GM19395 (cell line): ENCODE measurements at regions not wholly inside any gene's neighbourhood (a gene's known extent, or its start where the extent isn't known, plus 50 kb on each side); places are given as distances from the start of the nearest gene placed in this dataset.
"Not testable (repeated sequence)": the region's sequence is repeated elsewhere in the genome, so short reads cannot be mapped to it uniquely, and the experiment has no call there.

Source experiments
- ATAC-seq: cut with Tn5 transposase; IDR thresholded peaks from one replicate; pipeline ENCODE4 v1.9.1; 2021; ENCODE audit warnings: mild to moderate bottlenecking, moderate library complexity; ENCODE audit not compliant: unreplicated experiment

DNA sequence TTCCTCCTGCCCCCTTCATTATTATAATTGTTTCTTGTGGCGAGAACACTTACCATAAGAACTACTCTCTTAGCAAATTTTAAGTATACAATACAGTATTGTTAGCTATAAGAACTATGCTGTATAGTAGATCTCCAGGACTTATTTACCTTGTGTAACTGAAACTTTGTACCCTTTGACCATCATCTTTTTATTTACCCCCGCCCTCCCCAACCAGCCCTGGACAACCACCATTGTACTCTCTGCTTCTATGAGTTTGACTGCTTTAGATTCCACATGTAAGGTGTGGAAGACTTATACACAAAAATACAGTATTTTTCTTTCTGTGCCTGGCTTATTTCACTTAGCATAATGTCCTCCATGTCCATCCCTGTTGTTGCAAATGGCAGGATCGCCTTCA, 161.1 kb downstream of the PHF8 start:
- no peak for ATAC-seq

DNA sequence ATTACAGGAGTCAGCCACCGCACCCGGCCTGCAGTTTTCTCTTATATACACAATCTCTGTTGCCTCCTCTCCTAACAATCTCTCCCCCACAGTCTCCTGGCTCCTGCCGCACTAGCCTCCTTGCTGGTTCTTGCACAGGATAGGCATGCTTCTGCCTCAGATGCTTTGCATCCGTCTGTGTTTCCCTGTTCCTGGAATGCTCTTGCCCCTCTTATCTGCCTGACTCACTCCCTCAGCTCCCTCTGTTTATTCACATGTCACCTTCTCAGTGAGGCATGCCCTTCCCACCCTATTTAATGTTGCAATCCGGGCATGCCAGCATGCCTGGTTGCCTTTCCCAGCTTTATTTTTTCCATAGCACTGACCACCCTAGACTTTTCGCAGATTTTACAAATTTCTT, 161.9 kb downstream of the PHF8 start:
- no peak for ATAC-seq

DNA sequence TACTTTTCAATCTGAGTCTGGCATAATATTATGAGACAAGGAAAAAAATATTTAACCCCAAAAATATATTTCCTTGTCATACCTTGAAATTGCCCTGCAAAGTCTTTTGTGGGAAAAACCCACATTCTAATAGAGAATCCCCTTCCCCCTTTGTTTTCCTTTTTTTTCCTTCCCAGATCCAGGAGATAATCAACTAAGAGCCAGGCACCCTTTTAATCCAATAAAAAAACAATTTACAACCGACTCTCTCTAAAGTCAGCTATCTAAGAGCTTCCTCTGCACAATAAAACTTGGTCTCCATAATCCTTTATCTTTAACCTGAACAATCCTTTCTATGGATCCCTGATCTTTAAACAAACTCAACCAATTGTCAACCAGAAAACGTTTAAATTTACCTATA, 163.5 kb downstream of the PHF8 start:
- not testable (repeated sequence) for ATAC-seq

DNA sequence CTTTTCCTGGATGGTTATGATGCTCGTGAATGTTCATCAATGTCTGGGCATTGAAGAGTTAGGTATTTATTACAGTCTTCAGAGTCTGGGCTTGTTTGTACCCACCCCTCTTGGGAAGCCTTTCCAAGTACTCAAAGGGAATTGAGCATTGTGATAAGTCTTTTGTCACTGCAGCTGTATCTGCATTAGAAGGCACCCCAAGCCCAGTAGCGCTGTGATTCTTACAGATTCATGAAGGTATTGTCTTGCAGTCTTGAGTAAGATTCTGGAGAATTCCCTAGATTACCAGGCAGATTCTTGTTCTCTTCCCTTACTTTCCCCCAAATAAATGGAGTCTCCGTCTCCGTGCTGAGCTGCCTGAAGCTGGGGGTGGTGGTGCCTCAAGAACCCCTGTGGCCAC, 173.4 kb upstream of the HUWE1 start:
- ATAC-seq: no peak

DNA sequence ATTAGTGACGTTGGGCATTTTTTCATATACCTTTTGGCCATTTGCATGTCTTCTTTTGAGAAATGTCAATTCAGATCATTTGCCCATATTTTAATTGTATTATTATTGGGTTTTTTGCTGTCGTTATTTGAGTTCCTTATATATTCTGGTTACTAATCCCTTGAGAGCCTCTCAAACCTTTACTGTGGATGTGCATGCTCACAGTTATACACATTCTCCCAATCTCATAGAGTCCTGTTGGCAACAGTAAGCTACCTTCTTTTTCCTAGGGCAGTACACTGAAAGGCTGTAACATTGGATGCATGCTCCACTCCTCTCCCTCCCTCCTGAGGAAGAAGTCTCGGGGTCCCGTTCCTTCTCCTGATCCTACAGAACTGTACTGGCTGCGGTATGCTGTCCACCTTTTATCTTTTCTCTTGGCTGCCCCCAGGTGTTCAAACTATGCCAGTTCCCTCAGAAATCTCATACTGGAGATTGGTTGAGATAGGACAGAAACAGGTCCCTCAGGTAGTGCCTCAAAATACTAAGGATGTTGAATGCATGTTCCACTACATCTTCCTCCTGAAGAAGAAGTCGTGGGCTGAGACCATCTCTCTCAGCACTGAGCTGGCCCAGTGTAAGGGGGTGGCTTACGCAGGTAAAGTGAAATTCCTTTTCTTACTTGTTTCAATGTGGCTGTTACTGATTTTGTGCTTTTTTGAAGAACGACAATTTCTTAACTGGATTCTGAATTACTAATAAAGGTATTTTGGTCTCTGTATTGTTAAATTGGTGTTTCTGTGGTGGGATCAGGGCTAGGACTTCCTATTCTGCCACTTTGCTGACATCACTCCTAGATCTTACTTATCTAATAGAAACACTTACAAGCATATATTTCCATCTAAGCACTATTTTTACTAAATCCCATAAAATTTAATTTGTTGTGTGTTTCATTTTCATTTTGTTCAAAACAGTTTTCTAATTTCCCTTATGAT, 145.4 kb upstream of the HUWE1 start:
- peak; percentile 86 for ATAC-seq

DNA sequence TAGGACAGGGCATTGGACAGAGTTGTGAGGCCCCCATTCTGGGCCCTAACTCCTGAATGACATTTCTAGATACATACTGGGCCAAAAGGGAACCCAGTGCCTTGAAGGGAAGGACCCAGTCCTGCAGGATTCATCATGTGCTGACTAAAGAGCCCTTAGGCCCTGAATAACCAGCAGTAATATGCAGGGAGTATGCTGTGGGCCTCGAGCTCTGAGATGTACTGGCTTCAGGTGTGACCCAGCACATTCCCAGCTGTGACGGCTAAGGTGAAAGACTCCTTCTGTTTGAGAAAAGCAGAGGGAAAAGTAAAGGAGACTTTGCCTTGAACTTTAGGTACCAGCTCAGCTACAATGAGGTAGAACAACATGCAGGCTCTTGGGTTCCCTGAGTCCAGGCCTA, 138.2 kb upstream of the HUWE1 start:
- no peak for ATAC-seq

DNA sequence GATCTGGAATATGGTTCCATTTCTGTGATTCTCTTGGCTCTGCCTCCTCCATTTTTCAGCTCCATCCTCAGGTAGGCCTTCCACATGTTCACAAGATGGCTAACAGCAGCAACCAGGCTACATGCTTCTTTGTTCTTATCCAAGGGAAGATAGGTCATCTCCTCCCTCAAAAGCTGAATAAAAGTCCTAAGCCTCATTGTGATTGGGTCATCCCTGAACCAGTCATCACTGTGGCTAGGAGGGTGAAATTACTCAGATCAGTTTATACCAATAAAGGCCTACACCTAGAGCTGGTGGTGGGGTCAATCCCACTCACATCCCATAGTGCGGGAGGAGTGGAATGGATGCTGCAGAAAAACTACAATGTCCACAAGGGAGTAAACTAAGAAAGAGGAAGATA, 131.6 kb upstream of the HUWE1 start:
- not testable (repeated sequence) for ATAC-seq

DNA sequence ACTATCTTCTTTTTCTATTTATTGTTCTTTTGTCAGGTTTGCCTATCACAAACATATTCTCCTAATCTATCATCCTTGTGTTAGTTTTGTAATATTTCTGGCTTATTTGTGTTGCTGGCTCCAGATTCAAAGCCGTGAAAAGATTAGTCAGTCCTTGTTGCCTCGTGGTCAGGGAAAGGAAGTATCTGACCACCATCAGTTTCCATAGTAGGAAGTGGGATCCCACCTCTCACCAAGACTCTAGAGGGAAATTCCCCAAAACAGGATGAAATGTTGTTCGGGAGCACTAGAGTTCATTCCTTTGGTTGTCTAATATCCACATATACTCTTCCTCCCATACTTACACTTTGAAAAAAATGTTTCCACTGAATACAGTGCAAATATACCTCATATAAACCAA, 131.0 kb upstream of the HUWE1 start:
- no peak for ATAC-seq

DNA sequence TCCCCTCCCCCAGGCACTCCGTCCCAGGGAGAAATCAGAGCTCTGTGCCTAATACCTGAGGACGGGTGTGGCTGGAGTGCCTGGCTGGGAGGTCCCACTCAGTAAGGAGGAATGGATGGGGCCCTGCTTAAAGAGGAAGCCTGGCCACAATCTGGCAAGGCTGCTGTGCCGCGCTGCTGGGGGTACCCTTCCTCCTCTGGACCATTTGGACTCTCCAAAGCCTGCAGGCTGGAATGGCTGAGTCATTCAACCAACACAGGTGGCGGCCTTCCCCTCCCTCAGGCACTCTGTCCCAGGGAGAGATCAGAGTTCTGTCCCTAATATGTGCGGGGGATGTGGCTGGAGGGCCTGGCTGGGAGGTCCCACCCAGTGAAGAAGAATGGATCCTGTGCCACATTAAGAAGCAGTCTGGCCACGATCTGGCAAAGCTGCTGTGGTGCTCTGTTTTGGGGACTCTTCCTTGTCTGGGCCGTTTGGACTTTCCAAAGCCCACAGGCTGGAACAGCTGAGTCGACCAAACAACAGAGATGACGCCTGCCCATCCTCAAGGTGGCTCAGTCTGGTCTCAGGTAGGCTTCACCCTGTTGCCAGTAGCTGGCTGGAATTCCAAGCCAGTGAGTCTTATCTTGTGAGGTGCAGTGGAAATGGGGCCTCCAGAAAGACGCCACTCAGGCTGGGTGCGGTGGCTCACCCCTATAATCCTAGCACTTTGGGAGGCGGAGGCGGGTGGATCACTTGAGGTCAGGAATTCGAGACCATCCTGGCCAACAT, 127.3 kb upstream of the HUWE1 start:
- no peak for ATAC-seq

DNA sequence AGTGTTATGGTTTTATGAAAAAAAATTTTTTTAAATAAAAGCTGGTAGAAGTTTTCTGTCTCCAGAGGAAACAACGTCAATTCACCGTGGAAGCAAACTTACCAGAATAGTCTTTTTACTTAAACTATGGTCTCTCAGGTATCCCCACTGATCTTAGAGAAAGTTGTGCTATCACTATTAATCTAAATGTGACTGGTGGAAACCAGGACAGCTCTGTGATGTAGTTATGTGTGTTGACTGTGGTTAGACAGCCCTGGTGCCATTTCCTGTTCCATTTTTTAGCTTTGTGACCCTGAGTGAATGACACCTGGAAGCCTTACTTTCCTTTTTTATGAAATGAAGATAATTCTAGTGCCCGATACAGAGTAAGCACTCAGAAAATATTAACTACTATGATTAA, 111.8 kb upstream of the HUWE1 start:
- no peak for ATAC-seq

DNA sequence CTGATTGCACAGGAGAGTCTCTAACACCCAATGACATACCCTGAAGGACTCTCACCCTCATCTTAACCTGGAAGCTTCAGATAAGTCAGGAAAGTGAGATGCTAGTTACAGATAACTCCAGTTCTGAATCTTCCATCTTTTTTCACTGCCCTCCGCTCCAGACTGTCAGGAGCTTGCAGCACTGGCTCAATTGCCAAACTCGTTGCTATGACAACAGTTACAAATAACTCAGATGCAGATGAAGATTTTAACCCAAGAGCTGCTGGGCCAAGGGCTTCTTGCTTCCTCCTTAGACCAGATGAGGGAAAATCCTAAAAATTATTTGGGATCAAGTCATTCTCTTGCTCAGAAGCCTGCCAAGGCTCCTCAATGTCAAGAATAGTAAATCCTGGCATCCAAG, 109.1 kb upstream of the HUWE1 start:
- no peak for ATAC-seq

DNA sequence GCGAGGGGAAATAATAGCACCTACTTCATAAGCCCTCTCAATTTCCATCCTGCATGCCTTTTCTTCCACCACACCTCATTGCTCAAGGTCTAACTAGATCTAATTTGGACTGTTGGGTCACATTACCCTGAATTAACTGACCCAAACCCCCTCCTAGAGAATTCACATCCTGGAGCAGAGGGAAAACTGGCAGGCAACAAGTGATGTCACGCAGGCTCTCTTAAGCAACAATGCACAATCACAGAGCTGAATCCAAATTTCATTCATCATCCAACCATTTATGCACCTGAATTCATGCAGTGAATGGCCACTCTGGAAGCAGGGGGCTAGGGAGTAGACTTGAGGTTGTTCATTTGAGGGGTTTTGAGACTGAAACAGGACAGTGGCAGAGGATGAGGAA, 107.7 kb upstream of the HUWE1 start:
- no peak for ATAC-seq

DNA sequence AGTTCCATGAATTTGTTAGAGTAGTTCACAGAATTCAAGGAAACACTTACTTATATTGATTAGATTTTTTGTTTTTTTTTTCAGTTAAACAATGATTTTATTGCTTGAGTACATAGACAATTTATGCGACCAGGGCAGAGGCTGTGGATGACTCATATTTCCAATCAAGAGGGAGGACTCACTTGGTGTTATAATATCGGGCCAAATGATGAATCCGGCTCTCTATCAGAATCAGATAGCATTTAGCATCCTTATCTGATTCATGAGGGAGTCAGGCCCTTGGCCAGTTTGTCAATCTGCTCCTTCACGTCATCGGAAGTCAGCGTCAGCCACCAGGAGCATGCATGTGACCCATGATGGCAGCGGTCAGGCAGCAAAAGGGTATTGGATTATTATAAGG, 82.3 kb upstream of the HUWE1 start:
- no peak for ATAC-seq

DNA sequence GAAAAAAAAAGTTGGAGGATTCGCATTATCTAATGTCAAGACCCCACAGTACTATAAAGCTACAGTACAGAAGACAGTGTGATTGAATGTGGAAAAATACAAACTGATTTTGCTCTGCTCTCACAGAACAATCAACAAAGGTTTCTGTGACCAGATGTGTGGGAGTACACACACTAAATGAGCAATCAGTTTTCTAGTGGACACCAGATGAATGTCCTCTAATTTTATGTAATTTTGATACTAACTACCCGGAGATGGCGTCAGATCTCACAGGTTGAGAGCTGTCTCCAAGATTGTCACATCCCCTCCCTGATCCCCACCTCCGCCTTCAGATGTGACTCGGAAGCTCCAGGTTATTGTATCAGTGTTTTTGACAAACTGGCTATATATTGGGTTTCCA, 81.9 kb upstream of the HUWE1 start:
- ATAC-seq: no peak

DNA sequence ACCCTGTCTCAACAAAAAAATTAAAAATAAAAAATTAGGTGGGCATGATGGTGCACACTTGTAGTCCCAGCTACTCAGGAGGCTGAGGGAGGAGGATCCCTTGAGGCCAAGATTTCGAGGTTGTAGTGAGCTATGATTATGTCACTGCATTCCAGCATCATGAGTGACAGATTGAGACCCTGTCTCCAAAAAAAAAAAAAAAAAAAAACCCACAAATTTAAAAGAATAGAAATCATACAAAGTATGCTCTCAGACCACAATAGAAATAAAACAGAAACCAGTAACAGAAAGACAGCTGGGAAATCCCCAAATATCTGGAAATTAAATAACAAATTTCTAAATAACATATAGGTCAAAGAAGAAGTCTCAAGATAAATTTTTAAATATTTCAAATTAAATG, 81.0 kb upstream of the HUWE1 start:
- ATAC-seq: no peak

DNA sequence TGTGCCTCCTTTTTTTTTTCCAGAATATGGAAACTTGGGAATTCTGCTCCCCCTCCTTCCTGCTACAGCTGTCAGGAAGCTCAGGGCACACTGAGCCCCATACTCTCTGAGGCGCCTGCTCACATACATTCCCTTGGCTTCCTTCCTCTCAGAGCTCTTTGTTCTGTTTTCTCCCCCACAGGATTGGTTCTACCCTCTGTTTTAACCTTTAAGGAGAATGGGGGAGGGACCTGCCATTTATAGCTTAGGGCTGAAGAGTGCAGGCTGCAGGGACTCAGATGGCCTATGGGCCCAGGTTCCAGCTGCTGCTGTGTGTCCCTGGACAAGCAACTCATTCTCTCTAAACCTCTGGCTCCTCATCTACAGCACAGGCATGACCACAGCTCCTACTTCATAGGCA, 70.7 kb upstream of the HUWE1 start:
- not testable (repeated sequence) for ATAC-seq

DNA sequence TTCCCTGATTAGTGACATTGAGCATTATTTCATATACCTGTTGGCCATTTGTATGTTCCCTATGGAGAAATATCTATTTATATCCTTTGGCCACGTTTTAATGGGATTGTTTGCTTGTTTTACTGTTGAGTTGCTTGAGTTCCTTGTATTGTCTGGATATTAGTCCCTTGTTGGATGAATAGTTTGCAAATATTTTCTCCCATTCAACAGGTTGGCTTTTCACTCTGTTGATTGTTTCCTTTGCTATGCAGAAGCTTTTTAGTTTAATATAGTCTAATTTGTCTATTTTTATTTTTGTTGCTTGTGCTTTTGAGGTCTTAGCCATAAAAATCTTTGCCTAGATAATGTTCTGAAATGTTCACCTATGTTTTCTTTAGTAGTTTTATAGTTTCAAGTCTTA, 60.2 kb upstream of the HUWE1 start:
- ATAC-seq: no peak

DNA sequence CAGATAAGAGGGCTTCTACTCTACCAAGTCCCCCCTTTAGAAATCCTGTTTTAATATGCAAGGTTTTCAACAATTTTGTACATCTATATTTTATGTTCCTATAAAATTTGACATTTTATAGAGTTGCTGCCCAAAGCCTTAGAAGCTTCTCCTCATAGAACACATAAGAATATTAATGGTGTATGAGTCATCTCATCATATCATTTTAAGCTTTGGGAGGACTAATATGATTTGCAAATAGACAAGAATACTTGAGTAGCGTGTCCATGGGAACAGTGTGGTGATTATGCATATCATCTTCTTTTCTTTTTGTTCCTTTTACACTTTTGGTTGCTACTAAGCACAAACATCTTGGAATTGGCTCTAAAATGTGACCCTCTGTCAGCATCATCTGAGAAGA, 56.7 kb upstream of the HUWE1 start:
- ATAC-seq: no peak

DNA sequence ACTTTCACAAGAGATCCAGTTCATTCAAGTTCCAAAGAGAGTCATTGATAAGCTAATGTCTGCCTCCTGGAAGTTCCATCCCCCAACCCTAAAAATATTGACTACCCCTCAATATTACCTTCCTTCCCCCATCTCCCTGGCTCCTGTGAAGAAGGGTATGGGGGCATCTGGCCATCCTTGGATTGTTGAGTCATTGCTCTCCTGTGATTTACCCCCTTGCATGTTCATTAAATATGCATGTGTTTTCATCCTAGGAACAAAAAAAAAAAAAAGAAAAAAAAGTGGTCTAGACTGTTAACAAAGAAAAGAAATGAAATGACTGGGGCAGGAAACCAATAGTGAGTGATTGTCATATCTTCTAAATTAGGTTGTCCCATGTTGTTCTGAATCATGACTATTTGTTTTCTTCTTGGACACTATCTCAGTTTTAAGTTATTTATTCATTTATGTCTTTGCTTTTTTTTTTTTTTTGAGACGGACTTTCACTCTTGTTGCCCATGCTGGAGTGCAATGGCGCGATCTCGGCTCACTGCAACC, 51.9 kb upstream of the HUWE1 start:
- ATAC-seq: no peak
